Fibroblast of pulmonary artery (primary cell): ENCODE measurements at regions not wholly inside any gene's neighbourhood (a gene's known extent, or its start where the extent isn't known, plus 50 kb on each side); places are given as distances from the start of the nearest gene placed in this dataset.
"Not testable (repeated sequence)": the region's sequence is repeated elsewhere in the genome, so short reads cannot be mapped to it uniquely, and the experiment has no call there.

Source experiments
- DNase-seq: peaks from one replicate; pipeline ENCODE4 v3.0.0-alpha.2; 2010; ENCODE audit warnings: low read depth
- H3K4me3 ChIP-seq: replicated peaks from 2 replicates; pipeline ENCODE4 v1.5.1; 2011; ENCODE audit warnings: low read depth, mild to moderate bottlenecking, control low read depth, low read length, moderate library complexity
- TF ChIP-seq, protein P1 (sequence below): IDR thresholded peaks from 2 replicates; pipeline ENCODE4 v1.5.1; 2011; ENCODE audit warnings: mild to moderate bottlenecking, control low read depth, low read length, inconsistent platforms; ENCODE audit errors: missing control alignments

DNA sequence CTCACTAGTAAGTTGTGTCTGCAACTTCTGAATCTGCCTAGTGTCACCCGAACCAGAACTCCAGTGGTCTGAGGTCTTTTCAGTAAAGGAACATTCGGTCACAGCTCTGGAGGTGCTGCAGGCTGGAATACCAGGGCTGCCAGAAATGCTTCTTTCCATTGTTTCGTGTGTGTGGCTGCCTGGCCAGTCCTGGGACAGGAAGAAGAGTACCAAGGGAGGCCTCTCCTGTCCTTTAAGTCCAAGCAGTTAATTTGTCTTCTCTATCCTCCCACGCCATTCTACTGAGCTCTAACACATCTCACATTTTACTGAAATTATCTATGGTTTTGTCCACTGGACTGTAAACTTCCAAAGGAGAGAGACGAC lies 196.0 kb downstream of the LNPK start:
- TF ChIP-seq, protein P1, sequence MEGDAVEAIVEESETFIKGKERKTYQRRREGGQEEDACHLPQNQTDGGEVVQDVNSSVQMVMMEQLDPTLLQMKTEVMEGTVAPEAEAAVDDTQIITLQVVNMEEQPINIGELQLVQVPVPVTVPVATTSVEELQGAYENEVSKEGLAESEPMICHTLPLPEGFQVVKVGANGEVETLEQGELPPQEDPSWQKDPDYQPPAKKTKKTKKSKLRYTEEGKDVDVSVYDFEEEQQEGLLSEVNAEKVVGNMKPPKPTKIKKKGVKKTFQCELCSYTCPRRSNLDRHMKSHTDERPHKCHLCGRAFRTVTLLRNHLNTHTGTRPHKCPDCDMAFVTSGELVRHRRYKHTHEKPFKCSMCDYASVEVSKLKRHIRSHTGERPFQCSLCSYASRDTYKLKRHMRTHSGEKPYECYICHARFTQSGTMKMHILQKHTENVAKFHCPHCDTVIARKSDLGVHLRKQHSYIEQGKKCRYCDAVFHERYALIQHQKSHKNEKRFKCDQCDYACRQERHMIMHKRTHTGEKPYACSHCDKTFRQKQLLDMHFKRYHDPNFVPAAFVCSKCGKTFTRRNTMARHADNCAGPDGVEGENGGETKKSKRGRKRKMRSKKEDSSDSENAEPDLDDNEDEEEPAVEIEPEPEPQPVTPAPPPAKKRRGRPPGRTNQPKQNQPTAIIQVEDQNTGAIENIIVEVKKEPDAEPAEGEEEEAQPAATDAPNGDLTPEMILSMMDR = no peak

DNA sequence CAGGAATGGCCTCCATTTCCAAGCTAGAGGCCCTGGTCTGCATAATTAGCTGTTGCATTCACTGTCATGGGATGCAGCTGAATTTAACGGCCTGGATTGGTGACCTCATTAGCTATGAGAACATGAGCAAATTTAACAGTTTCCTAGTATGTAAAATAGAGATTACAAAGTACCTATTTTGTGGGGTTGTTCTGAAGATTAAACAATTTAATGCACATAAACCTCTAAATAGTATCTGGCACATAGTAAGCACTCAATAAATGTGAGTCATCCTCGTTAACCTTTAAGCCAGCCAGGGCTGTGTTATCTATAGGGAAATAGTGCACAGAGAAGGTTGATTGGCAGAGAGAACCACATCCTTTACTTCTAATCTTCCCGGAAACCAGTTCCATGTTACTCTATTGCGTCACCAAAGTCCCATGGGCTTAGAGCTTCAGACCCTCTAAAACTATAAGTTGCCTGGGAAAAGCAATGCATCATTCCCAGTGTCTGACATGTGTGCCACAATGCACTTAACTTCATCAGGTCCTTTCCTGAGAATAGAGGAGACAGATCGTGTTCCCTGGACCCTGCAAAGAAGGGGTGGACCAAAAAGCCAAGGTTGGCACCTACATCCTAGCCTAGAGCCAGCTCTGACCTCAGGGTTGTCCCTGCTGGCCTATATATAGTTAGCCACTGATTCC lies 196.5 kb downstream of the LNPK start:
- TF ChIP-seq, protein P1 = no peak
- DNase-seq = peak; percentile 4
- H3K4me3 ChIP-seq = no peak overlapping the region

More for the DNA sequence above, 196.0 kb downstream of the LNPK start:
- no peak for DNase-seq
- no peak overlapping the region for H3K4me3 ChIP-seq

- no peak for DNase-seq
- TF ChIP-seq, protein P1 = no peak
- H3K4me3 ChIP-seq = no peak overlapping the region
Measured at GRCh38 chr2:175804122-175804521, 197.9 kb downstream of the LNPK start.

GRCh38 chr2:175796422-175796821 lies 205.6 kb downstream of the LNPK start:
- H3K4me3 ChIP-seq = not testable (repeated sequence)

DNA sequence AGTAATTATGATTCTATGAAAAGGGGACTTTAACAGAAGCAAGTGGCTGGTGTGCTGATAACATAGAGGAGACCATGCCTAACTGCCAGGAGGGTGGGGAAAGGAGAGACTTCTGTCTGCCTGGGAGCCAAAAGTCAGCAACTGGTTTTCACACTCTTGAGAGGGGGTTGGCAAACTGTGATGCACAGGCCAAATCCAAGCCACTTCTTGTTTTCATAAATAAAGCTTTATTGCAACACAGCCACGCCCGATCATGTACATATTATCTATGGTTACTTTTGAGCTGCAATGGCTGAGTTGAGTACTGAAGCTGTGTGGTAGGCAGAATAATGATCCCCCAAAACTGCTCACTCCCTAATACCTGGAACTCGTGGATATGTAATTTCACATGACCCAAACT lies 208.4 kb downstream of the LNPK start:
- DNase-seq = no peak
- TF ChIP-seq, protein P1 = no peak
- no peak overlapping the region for H3K4me3 ChIP-seq

More at GRCh38 chr2:175796422-175796821, 205.6 kb downstream of the LNPK start:
- DNase-seq = not testable (repeated sequence)

GRCh38 chr2:175792881-175793280 lies 209.2 kb downstream of the LNPK start:
- no peak for DNase-seq
- TF ChIP-seq, protein P1 = no peak
- no peak overlapping the region for H3K4me3 ChIP-seq

- no peak for DNase-seq
- H3K4me3 ChIP-seq = no peak overlapping the region
- TF ChIP-seq, protein P1 = no peak
Measured at GRCh38 chr2:175792199-175792598, 209.9 kb downstream of the LNPK start.
